PC-9 (cell line): ENCODE measurements at regions not wholly inside any gene's neighbourhood (a gene's known extent, or its start where the extent isn't known, plus 50 kb on each side); places are given as distances from the start of the nearest gene placed in this dataset.
"Not testable (repeated sequence)": the region's sequence is repeated elsewhere in the genome, so short reads cannot be mapped to it uniquely, and the experiment has no call there.

Experiments
- BruUV-seq: library from RNA; stranded (reverse); fragments of 400-500 nt; replicated peaks from 2 replicates; lab custom pipeline; 2021; lab: Mats Ljungman, UMichigan
- CTCF ChIA-PET: fragments of 300-600 bp; sonication (Branson Sonifier 250); formaldehyde crosslinking; loops from one replicate; lab custom pipeline; 2022; ENCODE audit warnings: antibody characterized with exemption; lab: Charles Lee
- POLR2A ChIA-PET: fragments of 300-600 bp; sonication (Branson Sonifier 250); formaldehyde crosslinking; loops from one replicate; lab custom pipeline; 2022; ENCODE audit warnings: antibody characterized with exemption; ENCODE audit not compliant: unreplicated experiment; lab: Charles Lee
- DNase-seq, 2 experiments: peaks; one replicate each; pipeline versions ENCODE4 v3.0.0 to v3.0.0-alpha.2; 2015 to 2022; ENCODE audit warnings: mixed read lengths in 1 of 2
- H2AFZ ChIP-seq: fragments of 200-600 bp; sonication (generic); 2 replicates; pipeline ENCODE4 v1.8.1; 2017; ENCODE audit warnings: antibody characterized with exemption
- H3F3A ChIP-seq: fragments of 200-600 bp; sonication (generic); 2 replicates; pipeline ENCODE4 v1.8.1; 2017; ENCODE audit warnings: antibody characterized with exemption, mild to moderate bottlenecking, low read depth; ENCODE audit not compliant: insufficient read depth
- H3K27ac ChIP-seq: fragments of 200-600 bp; sonication (generic); 2 replicates; pipeline ENCODE4 v1.6.1; 2016; ENCODE audit warnings: mixed run types
- H3K27me3 ChIP-seq: fragments of 200-600 bp; sonication (generic); 2 replicates; pipeline ENCODE4 v1.6.1; 2016; ENCODE audit warnings: low read depth, mixed run types; ENCODE audit not compliant: insufficient read depth
- H3K36me3 ChIP-seq: fragments of 200-600 bp; sonication (generic); 2 replicates; pipeline ENCODE4 v1.6.1; 2016; ENCODE audit warnings: low read depth, mixed run types
- H3K4me1 ChIP-seq: fragments of 200-600 bp; sonication (generic); replicated peaks from 2 replicates; pipeline ENCODE4 v1.6.1; 2016; ENCODE audit warnings: mixed run types; ENCODE audit not compliant: insufficient read depth
- H3K4me2 ChIP-seq: fragments of 200-600 bp; sonication (generic); 2 replicates; pipeline ENCODE4 v1.6.1; 2017; ENCODE audit warnings: mixed run types
- H3K4me3 ChIP-seq: fragments of 200-600 bp; sonication (generic); 2 replicates; pipeline ENCODE4 v1.6.1; 2016; ENCODE audit warnings: mixed run types
- H3K79me2 ChIP-seq: fragments of 200-600 bp; sonication (generic); 2 replicates; pipeline ENCODE4 v1.6.1; 2017; ENCODE audit warnings: low read depth, mixed run types
- H3K9me2 ChIP-seq: fragments of 200-600 bp; sonication (generic); 2 replicates; pipeline ENCODE4 v1.8.1; 2017; ENCODE audit warnings: mild to moderate bottlenecking; ENCODE audit not compliant: insufficient read depth
- H3K9me3 ChIP-seq: fragments of 200-600 bp; sonication (generic); 2 replicates; pipeline ENCODE4 v1.8.1; 2016; ENCODE audit warnings: low read depth; ENCODE audit not compliant: insufficient read depth
- H4K20me1 ChIP-seq: fragments of 200-600 bp; sonication (generic); 2 replicates; pipeline ENCODE4 v1.8.1; 2017; ENCODE audit not compliant: insufficient read depth
- EZH2 ChIP-seq: fragments of 200-600 bp; sonication (generic); IDR thresholded peaks from 2 replicates; pipeline ENCODE4 v1.8.0; 2017; ENCODE audit warnings: antibody characterized with exemption, low read depth
- intact Hi-C: fragments of 100-400 bp; cut with micrococcal nuclease; formaldehyde crosslinking; loops from one replicate; pipeline ENCODE4 v1.10.0; 2022; ENCODE audit not compliant: unreplicated experiment
- TF ChIP-seq, protein P1 (sequence below): fragments of 200-600 bp; sonication (generic); conservative IDR thresholded peaks from 2 replicates; pipeline ENCODE4 v1.6.1; 2017; ENCODE audit warnings: mixed run types, antibody characterized with exemption, mild to moderate bottlenecking, moderate library complexity

GRCh38 chr20:54350415-54350814, 125.0 kb upstream of the DOK5 start:
- Histone ChIP-seq H3K9me3 (peaks cover 7% of the 10 kb centered on the region; the same call in 1 of the 2 replicates), H3F3A (0 out of 2 replicates have a peak, but pooled peaks cover 6% of the 10 kb centered on the region), H3K36me3 (no peaks in the 10 kb centered on the region), H3K9me2 (no peaks in the 10 kb centered on the region), H3K27ac (no peak overlapping the region), H3K4me2 (no peak overlapping the region), H4K20me1 (no peaks in the 10 kb centered on the region), H3K79me2 (no peaks in the 10 kb centered on the region), H2AFZ (0 out of 2 replicates have a peak overlapping the region, but pooled peaks have one; percentile 46), H3K27me3 (no peaks in the 10 kb centered on the region), H3K4me1 (peaks cover 22% of the 10 kb centered on the region), H3K4me3 (no peak overlapping the region)
- POLR2A ChIA-PET: no interaction called here
- intact Hi-C loops: no loop called here
- BruUV-seq: no TSS peak
- TF ChIP-seq, protein P1, sequence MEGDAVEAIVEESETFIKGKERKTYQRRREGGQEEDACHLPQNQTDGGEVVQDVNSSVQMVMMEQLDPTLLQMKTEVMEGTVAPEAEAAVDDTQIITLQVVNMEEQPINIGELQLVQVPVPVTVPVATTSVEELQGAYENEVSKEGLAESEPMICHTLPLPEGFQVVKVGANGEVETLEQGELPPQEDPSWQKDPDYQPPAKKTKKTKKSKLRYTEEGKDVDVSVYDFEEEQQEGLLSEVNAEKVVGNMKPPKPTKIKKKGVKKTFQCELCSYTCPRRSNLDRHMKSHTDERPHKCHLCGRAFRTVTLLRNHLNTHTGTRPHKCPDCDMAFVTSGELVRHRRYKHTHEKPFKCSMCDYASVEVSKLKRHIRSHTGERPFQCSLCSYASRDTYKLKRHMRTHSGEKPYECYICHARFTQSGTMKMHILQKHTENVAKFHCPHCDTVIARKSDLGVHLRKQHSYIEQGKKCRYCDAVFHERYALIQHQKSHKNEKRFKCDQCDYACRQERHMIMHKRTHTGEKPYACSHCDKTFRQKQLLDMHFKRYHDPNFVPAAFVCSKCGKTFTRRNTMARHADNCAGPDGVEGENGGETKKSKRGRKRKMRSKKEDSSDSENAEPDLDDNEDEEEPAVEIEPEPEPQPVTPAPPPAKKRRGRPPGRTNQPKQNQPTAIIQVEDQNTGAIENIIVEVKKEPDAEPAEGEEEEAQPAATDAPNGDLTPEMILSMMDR: no peak
- TF ChIP-seq EZH2: no peak
- CTCF ChIA-PET: no interaction called here
- DNase-seq: no peak

GRCh38 chr20:54351371-54352136, 123.8 kb upstream of the DOK5 start:
- POLR2A ChIA-PET: no interaction called here
- H3K36me3 ChIP-seq: no peaks in the 10 kb centered on the region
- no peaks in the 10 kb centered on the region for H3F3A ChIP-seq
- no TSS peak for BruUV-seq
- H3K4me1 ChIP-seq: peaks cover 10% of the 10 kb centered on the region
- H2AFZ ChIP-seq: no peak overlapping the region
- H3K79me2 ChIP-seq: no peaks in the 10 kb centered on the region
- no peak overlapping the region for H3K4me2 ChIP-seq
- TF ChIP-seq, protein P1: no peak
- TF ChIP-seq EZH2: no peak
- H3K27ac ChIP-seq: no peak overlapping the region
- CTCF ChIA-PET: no interaction called here
- no peaks in the 10 kb centered on the region for H3K9me2 ChIP-seq
- no peak overlapping the region for H3K4me3 ChIP-seq
- no peaks in the 10 kb centered on the region for H3K27me3 ChIP-seq
- H3K9me3 ChIP-seq: no peaks in the 10 kb centered on the region
- H4K20me1 ChIP-seq: no peaks in the 10 kb centered on the region
- intact Hi-C loops: no loop called here
- no peak for DNase-seq

DNA sequence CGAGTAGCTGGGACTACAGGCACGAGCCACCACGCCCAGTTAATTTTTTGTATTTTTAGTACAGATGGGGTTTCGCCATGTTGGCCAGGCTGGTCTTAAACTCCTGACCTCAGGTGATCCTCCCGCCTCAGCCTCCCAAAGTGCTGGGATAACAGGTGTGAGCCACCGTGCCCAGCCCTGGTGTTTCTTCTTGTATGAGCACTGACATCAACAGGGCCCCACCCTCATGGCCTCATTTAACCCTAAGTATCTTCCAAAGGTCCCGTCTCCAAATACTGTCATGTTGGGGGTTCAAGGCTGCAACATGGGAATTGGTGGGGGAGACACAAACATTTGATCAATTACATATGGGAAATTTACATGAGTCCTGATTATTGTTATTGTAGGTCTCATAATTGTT, 122.9 kb upstream of the DOK5 start:
- H3K27me3 ChIP-seq, H3K4me3 ChIP-seq, H4K20me1 ChIP-seq, H3K27ac ChIP-seq, intact Hi-C loops, H3K79me2 ChIP-seq, H3K4me1 ChIP-seq, H3K36me3 ChIP-seq, BruUV-seq, H3F3A ChIP-seq, DNase-seq, H3K9me3 ChIP-seq, H2AFZ ChIP-seq, CTCF ChIA-PET, POLR2A ChIA-PET, H3K9me2 ChIP-seq, H3K4me2 ChIP-seq: not testable (repeated sequence)
